ENCODE measurements at regions not wholly inside any gene's neighbourhood (a gene's known extent, or its start where the extent isn't known, plus 50 kb on each side); places are given as distances from the start of the nearest gene placed in this dataset.
A peak's percentile ranks its signal among the peaks of the same experiment; 100 is the strongest.

- FAIRE-seq = no peak
Observed at GRCh38 chr3:178048768-178049167, 487.5 kb upstream of the KCNMB2 start.

GRCh38 chr3:178054471-178054870 is 481.8 kb upstream of the KCNMB2 start:
- FAIRE-seq = no peak

GRCh38 chr3:178055939-178056338 is 480.3 kb upstream of the KCNMB2 start:
- FAIRE-seq = no peak

GRCh38 chr3:178056868-178057267 is 479.4 kb upstream of the KCNMB2 start:
- FAIRE-seq = no peak

- FAIRE-seq = no peak
Observed at GRCh38 chr3:178058629-178059028, 477.6 kb upstream of the KCNMB2 start.

GRCh38 chr3:178059119-178059518 is 477.1 kb upstream of the KCNMB2 start:
- no peak for FAIRE-seq

- peak; percentile 97 for FAIRE-seq
Observed at GRCh38 chr3:178059836-178060235, 476.4 kb upstream of the KCNMB2 start.

GRCh38 chr3:178060407-178060806 is 475.8 kb upstream of the KCNMB2 start:
- FAIRE-seq = no peak

GRCh38 chr3:178062126-178062525 is 474.1 kb upstream of the KCNMB2 start:
- peak; percentile 50 for FAIRE-seq

- FAIRE-seq = no peak
Observed at GRCh38 chr3:178063461-178063860, 472.8 kb upstream of the KCNMB2 start.

GRCh38 chr3:178067721-178068120 is 468.5 kb upstream of the KCNMB2 start:
- FAIRE-seq = peak; percentile 84

- peak; percentile 84 for FAIRE-seq
Observed at GRCh38 chr3:178072391-178073305, 463.6 kb upstream of the KCNMB2 start.

- FAIRE-seq = no peak
Observed at GRCh38 chr3:178073366-178073765, 462.9 kb upstream of the KCNMB2 start.

GRCh38 chr3:178075344-178075743 is 460.9 kb upstream of the KCNMB2 start:
- FAIRE-seq = no peak

- peak; percentile 93 for FAIRE-seq
Observed at GRCh38 chr3:178078953-178079352, 457.3 kb upstream of the KCNMB2 start.

- peak; percentile 88 for FAIRE-seq
Observed at GRCh38 chr3:178079966-178080365, 456.3 kb upstream of the KCNMB2 start.

GRCh38 chr3:178082326-178082906 is 453.8 kb upstream of the KCNMB2 start:
- no peak for FAIRE-seq

GRCh38 chr3:178083906-178084866 is 452.1 kb upstream of the KCNMB2 start:
- peak; percentile 97 for FAIRE-seq

- peak; percentile 92 for FAIRE-seq
Observed at GRCh38 chr3:178084938-178085816, 451.1 kb upstream of the KCNMB2 start.

- FAIRE-seq = no peak
Observed at GRCh38 chr3:178085817-178086123, 450.5 kb upstream of the KCNMB2 start.

- FAIRE-seq = peak; percentile 97
Observed at GRCh38 chr3:178086144-178086825, 450.0 kb upstream of the KCNMB2 start.

- FAIRE-seq = no peak
Observed at GRCh38 chr3:178087376-178087775, 448.9 kb upstream of the KCNMB2 start.
